ENCODE measurements at regions not wholly inside any gene's neighbourhood (a gene's known extent, or its start where the extent isn't known, plus 50 kb on each side); places are given as distances from the start of the nearest gene placed in this dataset.
"Not testable (repeated sequence)": the region's sequence is repeated elsewhere in the genome, so short reads cannot be mapped to it uniquely, and the experiment has no call there.

DNA sequence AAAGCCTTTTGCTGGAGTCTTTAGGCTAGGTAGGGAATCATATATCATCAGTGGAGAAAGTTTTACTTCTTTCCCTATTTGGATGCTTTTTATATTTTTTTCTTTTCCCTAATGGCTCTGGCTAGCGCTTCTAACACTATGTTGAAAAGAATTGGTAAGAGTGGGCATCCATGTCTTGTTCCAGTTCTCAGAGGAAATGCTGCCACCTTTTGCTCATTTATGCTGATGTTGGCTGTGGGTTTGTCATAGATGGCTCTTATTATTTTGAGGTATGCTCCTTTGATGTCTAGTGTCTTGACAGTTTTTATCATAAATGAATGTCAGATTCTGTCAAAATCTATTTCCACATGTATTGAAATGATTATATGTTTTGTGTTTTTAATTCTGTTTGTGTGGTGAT is 1544.1 kb downstream of the REEP3 start:
- CTCF ChIA-PET, result no interaction called here
- H3K4me3 Mint-ChIP-seq, result no peak overlapping the region
- H3K27ac Mint-ChIP-seq, result no peak overlapping the region
- peaks cover 4% of the 10 kb centered on the region for H3K9me3 Mint-ChIP-seq
- ATAC-seq (ENCODE audit: low read depth) (no peak), DNase-seq (no peak)
- intact Hi-C loops (cut with micrococcal nuclease), result no loop called here
- TF ChIP-seq CTCF (IDR thresholded peaks at IDR 0.05), result no peak
- no peaks in the 10 kb centered on the region for H3K36me3 Mint-ChIP-seq (ENCODE audit: low read depth)
- no peaks in the 10 kb centered on the region for H3K4me1 Mint-ChIP-seq
- H3K27me3 Mint-ChIP-seq, result no peaks in the 10 kb centered on the region
- POLR2A ChIA-PET, result no interaction called here

GRCh38 chr10:65083222-65083621 is 1562.0 kb downstream of the REEP3 start:
- TF ChIP-seq CTCF (IDR thresholded peaks at IDR 0.05), result no peak
- H3K27ac Mint-ChIP-seq, result no peak overlapping the region

GRCh38 chr10:65090991-65091390 is 1569.8 kb downstream of the REEP3 start:
- peaks cover 2% of the 10 kb centered on the region for H3K9me3 Mint-ChIP-seq
- ChIA-PET CTCF (no interaction called here), POLR2A (no interaction called here)
- H3K4me3 Mint-ChIP-seq, result no peak overlapping the region
- no peaks in the 10 kb centered on the region for H3K36me3 Mint-ChIP-seq (ENCODE audit: low read depth)
- DNase-seq (no peak), ATAC-seq (ENCODE audit: low read depth) (no peak)
- intact Hi-C loops (cut with micrococcal nuclease), result no loop called here
- no peak overlapping the region for H3K27ac Mint-ChIP-seq
- no peak for TF ChIP-seq CTCF (IDR thresholded peaks at IDR 0.05)
- no peaks in the 10 kb centered on the region for H3K4me1 Mint-ChIP-seq
- H3K27me3 Mint-ChIP-seq, result no peaks in the 10 kb centered on the region

More at GRCh38 chr10:65083222-65083621, 1562.0 kb downstream of the REEP3 start:
- H3K36me3 Mint-ChIP-seq (ENCODE audit: low read depth), result no peaks in the 10 kb centered on the region
- ATAC-seq (ENCODE audit: low read depth) (no peak), DNase-seq (no peak)
- no peaks in the 10 kb centered on the region for H3K4me1 Mint-ChIP-seq
- intact Hi-C loops (cut with micrococcal nuclease), result no loop called here
- H3K4me3 Mint-ChIP-seq, result no peak overlapping the region
- POLR2A ChIA-PET, result no interaction called here
- CTCF ChIA-PET, result no interaction called here
- no peaks in the 10 kb centered on the region for H3K27me3 Mint-ChIP-seq
- H3K9me3 Mint-ChIP-seq, result peaks cover 15% of the 10 kb centered on the region

- Mint-ChIP-seq H3K27ac (no peak overlapping the region), H3K4me3 (no peak overlapping the region), H3K36me3 (ENCODE audit: low read depth) (no peaks in the 10 kb centered on the region), H3K27me3 (no peaks in the 10 kb centered on the region), H3K9me3 (peaks cover 2% of the 10 kb centered on the region), H3K4me1 (no peaks in the 10 kb centered on the region)
- DNase-seq, result no peak
- ATAC-seq (ENCODE audit: low read depth), result no peak
- intact Hi-C loops (cut with micrococcal nuclease), result no loop called here
- POLR2A ChIA-PET, result no interaction called here
- CTCF ChIA-PET, result no interaction called here
- TF ChIP-seq CTCF (IDR thresholded peaks at IDR 0.05), result no peak
Observed at GRCh38 chr10:65100146-65100545, 1578.9 kb downstream of the REEP3 start.

DNA sequence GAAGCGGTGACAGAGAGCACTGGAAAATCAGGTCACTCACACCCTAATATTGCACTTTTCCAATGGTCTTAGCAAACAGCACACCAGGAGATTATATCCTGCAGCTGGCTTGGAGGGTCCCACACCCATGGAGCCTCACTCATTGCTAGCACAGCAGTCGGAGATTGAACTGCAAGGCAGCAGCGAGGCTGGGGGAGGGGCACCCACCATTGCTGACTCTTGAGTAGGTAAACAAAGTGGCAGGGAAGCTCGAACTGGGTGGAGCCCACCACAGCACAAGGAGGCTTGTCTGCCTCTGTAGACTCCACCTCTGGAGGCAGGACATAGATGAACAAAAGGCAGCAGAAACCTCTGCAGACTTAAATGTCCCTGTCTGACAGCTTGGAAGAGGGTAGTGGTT is 1579.7 kb downstream of the REEP3 start:
- H3K4me1 Mint-ChIP-seq; DNase-seq; H3K36me3 Mint-ChIP-seq (ENCODE audit: low read depth); H3K4me3 Mint-ChIP-seq; H3K27me3 Mint-ChIP-seq; CTCF ChIA-PET; ATAC-seq (ENCODE audit: low read depth); intact Hi-C loops (cut with micrococcal nuclease); POLR2A ChIA-PET; H3K9me3 Mint-ChIP-seq; H3K27ac Mint-ChIP-seq: not testable (repeated sequence)

GRCh38 chr10:65110009-65110408 is 1588.8 kb downstream of the REEP3 start:
- H3K9me3 Mint-ChIP-seq, result peaks cover 10% of the 10 kb centered on the region
- no peak for DNase-seq
- no peak overlapping the region for H3K4me3 Mint-ChIP-seq
- no peak for ATAC-seq (ENCODE audit: low read depth)
- H3K27me3 Mint-ChIP-seq, result no peaks in the 10 kb centered on the region
- no peak for TF ChIP-seq CTCF (IDR thresholded peaks at IDR 0.05)
- CTCF ChIA-PET, result no interaction called here
- no peaks in the 10 kb centered on the region for H3K36me3 Mint-ChIP-seq (ENCODE audit: low read depth)
- intact Hi-C loops (cut with micrococcal nuclease), result no loop called here
- no peak overlapping the region for H3K27ac Mint-ChIP-seq
- H3K4me1 Mint-ChIP-seq, result no peaks in the 10 kb centered on the region
- POLR2A ChIA-PET, result no interaction called here

- intact Hi-C loops (cut with micrococcal nuclease); DNase-seq; CTCF ChIA-PET; H3K27me3 Mint-ChIP-seq; POLR2A ChIA-PET; H3K36me3 Mint-ChIP-seq (ENCODE audit: low read depth); ATAC-seq (ENCODE audit: low read depth); H3K27ac Mint-ChIP-seq; H3K4me3 Mint-ChIP-seq; H3K4me1 Mint-ChIP-seq; H3K9me3 Mint-ChIP-seq: not testable (repeated sequence)
Observed at GRCh38 chr10:65111059-65111458, 1589.9 kb downstream of the REEP3 start.
